ENCODE measurements at regions not wholly inside any gene's neighbourhood (a gene's known extent, or its start where the extent isn't known, plus 50 kb on each side); places are given as distances from the start of the nearest gene placed in this dataset.

GRCh38 chr15:97840501-97840900 lies 120.0 kb upstream of the ARRDC4 start:
- no peak for TF ChIP-seq EP300 (IDR thresholded peaks at IDR 0.05)
- TF ChIP-seq, protein P1, sequence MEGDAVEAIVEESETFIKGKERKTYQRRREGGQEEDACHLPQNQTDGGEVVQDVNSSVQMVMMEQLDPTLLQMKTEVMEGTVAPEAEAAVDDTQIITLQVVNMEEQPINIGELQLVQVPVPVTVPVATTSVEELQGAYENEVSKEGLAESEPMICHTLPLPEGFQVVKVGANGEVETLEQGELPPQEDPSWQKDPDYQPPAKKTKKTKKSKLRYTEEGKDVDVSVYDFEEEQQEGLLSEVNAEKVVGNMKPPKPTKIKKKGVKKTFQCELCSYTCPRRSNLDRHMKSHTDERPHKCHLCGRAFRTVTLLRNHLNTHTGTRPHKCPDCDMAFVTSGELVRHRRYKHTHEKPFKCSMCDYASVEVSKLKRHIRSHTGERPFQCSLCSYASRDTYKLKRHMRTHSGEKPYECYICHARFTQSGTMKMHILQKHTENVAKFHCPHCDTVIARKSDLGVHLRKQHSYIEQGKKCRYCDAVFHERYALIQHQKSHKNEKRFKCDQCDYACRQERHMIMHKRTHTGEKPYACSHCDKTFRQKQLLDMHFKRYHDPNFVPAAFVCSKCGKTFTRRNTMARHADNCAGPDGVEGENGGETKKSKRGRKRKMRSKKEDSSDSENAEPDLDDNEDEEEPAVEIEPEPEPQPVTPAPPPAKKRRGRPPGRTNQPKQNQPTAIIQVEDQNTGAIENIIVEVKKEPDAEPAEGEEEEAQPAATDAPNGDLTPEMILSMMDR (IDR thresholded peaks at IDR 0.05) = no peak
- TF ChIP-seq POLR2AphosphoS5 (IDR thresholded peaks at IDR 0.05) = no peak
